ENCODE measurements at regions not wholly inside any gene's neighbourhood (a gene's known extent, or its start where the extent isn't known, plus 50 kb on each side); places are given as distances from the start of the nearest gene placed in this dataset.
"Not testable (repeated sequence)": the region's sequence is repeated elsewhere in the genome, so short reads cannot be mapped to it uniquely, and the experiment has no call there.

DNA sequence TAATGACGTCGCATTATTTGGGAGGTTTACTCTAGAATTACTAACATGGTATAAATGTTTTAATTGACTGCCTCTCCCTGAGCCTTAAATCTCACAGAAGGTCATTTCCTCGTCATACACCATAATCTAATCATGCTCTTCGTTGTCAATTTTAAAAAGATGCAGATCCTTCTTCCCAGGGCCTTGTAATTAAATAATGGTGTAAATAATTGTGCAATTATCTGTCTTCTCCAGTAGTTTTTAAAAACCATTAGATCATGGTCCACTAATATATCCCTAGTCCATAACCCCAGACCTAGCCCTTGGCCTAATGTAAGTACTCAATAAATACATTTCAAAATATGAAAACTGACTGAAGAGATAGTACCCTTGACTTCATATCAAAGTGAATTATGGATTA is 181.5 kb upstream of the GNAI1 start:
- Histone ChIP-seq H3K27me3 (ENCODE audit: control insufficient read depth, insufficient read depth, low read length) (no peaks in the 10 kb centered on the region), H3K36me3 (replicated peaks; ENCODE audit: control insufficient read depth, insufficient read depth, low read length) (no peaks in the 10 kb centered on the region), H3K4me3 (ENCODE audit: insufficient read depth, low read depth, low read length) (no peak overlapping the region)
- no peak for DNase-seq

DNA sequence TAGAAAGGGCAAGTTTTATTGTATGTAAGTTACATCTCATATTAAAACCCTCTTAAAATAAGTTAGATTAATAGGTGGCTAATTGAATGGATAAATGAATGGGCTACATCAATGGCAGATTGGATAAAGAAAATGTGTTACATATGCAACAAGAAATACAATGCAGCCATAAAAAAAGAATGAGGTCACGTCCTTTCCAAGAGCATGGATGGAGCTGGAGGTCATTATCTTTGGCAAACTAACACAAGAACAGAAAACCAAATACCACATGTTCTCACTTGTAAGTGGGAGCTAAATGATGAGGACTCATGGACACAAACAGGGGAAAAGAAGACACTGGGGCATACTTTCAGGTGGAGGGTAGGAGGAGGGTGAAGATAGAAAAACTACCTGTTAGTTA is 182.2 kb upstream of the GNAI1 start:
- DNase-seq: no peak
- H3K4me3 ChIP-seq (ENCODE audit: insufficient read depth, low read depth, low read length): no peak overlapping the region
- no peaks in the 10 kb centered on the region for H3K36me3 ChIP-seq (replicated peaks; ENCODE audit: control insufficient read depth, insufficient read depth, low read length)
- H3K27me3 ChIP-seq (ENCODE audit: control insufficient read depth, insufficient read depth, low read length): no peaks in the 10 kb centered on the region

DNA sequence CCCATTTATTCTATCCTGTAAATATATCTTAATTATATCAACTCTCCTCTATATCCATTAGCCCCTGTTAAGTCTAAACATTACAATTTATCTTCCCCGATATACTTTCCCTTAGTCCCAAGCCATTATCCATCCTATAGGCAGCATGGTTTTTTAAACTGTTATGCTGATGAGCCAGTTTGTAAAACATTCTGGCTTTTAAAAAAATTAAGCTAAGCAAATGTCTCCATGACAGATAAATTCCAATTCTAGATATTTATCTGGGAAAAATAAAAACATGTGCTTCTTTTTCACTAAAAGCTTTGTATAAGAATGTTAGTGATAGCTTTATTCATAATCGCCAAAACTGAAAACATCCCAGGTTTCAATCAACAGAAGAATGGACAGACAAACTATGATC is 183.2 kb upstream of the GNAI1 start:
- H3K27me3 ChIP-seq (ENCODE audit: control insufficient read depth, insufficient read depth, low read length): no peaks in the 10 kb centered on the region
- DNase-seq: no peak

DNA sequence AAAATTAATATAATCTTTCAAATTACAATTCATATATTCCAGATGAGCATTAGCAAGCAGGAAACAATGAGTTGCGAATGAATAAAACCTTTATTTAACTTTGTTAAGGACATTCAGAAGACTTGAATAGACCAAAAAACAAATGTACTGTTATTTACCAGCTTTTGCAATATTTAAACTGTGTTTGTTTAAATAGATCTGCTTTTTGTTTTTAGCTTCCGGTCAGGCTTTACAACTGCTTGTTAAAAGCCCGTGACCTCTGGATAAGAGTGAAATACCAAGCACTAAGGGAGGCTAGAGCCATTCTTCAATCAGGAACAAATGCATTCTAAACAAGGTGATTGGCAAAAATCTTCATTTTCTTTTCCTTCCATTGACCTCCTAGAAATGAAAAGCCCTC is 184.9 kb upstream of the GNAI1 start:
- H3K27me3 ChIP-seq (ENCODE audit: control insufficient read depth, insufficient read depth, low read length): no peaks in the 10 kb centered on the region
- DNase-seq: no peak
- no peaks in the 10 kb centered on the region for H3K36me3 ChIP-seq (replicated peaks; ENCODE audit: control insufficient read depth, insufficient read depth, low read length)
- no peak overlapping the region for H3K4me3 ChIP-seq (ENCODE audit: insufficient read depth, low read depth, low read length)

More for the DNA sequence above, 183.2 kb upstream of the GNAI1 start:
- H3K36me3 ChIP-seq (replicated peaks; ENCODE audit: control insufficient read depth, insufficient read depth, low read length): no peaks in the 10 kb centered on the region
- H3K4me3 ChIP-seq (ENCODE audit: insufficient read depth, low read depth, low read length): no peak overlapping the region

DNA sequence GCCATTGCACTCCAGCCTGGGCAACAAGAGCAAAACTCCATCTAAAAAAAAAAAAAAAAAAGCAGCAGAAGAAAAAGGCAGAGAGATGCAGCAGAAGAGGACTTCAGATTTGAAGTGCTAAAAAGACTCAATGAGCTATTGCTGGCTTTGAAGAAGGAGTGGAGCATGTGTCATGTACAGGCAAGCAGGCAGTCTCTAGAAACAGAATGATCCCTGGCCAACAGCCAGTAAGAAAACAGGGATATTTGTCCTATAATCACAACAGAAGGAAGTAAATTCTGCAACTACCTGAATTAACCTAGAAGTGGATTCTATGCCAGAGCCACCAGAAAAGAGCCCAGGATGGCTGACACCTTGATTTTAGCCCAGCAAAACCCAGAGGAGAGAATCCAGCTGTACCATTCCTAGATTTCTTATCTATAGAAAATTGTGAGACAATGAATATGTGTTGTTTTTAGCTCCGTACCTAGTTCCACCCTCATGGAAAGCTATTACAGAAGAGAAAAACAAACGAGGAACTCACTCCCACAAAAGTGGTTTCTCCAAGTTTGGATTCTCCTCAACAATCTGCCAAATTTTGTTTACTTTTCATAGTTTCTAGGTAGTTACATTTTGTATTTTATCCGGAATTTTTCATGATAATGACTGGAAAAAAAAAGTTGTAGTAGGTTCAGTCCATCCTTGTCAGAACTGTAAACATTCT is 198.2 kb upstream of the GNAI1 start:
- no peaks in the 10 kb centered on the region for H3K36me3 ChIP-seq (replicated peaks; ENCODE audit: control insufficient read depth, insufficient read depth, low read length)
- no peak overlapping the region for H3K4me3 ChIP-seq (ENCODE audit: insufficient read depth, low read depth, low read length)
- no peak for DNase-seq
- no peaks in the 10 kb centered on the region for H3K27me3 ChIP-seq (ENCODE audit: control insufficient read depth, insufficient read depth, low read length)

DNA sequence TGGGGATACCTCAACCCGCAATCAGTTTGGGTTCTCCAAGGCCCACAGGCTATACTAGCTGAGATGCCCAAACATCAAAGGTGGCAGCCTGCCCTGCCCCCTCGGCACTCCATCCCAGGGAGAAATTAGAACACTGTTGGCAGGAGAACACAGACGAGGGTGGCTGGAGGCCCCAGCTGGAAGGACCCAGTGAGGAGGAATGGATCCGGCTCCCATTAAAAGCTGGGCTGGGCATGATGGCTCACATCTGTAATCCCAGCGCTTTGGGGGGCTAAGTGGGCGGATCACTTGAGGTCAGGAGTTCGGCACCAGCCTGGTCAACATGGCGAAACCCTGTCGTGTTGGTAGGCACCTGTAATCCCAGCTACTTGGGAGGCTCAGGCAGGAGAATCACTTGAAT is 199.9 kb upstream of the GNAI1 start:
- DNase-seq: no peak
- no peaks in the 10 kb centered on the region for H3K27me3 ChIP-seq (ENCODE audit: control insufficient read depth, insufficient read depth, low read length)
- no peaks in the 10 kb centered on the region for H3K36me3 ChIP-seq (replicated peaks; ENCODE audit: control insufficient read depth, insufficient read depth, low read length)
- H3K4me3 ChIP-seq (ENCODE audit: insufficient read depth, low read depth, low read length): no peak overlapping the region

DNA sequence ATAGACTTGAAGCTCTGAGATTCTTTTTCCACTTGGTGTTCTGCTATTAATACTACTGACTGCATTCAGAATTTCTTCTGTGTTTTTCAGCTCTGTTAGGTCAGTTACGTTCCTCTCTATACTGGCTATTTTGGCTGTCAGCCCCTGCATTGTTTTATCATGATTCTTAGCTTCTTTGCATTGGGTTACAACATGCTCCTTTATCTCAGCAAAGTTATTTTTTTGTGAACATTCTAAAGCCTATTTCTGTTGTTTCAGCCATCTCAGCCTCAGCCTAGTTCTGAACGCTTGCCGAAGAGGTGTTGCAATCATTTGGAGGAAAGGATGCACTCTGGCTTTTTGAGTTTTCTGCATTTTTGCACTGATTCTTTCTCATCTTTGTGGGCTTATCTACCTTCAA is 201.5 kb upstream of the GNAI1 start:
- no peak for DNase-seq
- no peaks in the 10 kb centered on the region for H3K36me3 ChIP-seq (replicated peaks; ENCODE audit: control insufficient read depth, insufficient read depth, low read length)
- no peak overlapping the region for H3K4me3 ChIP-seq (ENCODE audit: insufficient read depth, low read depth, low read length)
- no peaks in the 10 kb centered on the region for H3K27me3 ChIP-seq (ENCODE audit: control insufficient read depth, insufficient read depth, low read length)

DNA sequence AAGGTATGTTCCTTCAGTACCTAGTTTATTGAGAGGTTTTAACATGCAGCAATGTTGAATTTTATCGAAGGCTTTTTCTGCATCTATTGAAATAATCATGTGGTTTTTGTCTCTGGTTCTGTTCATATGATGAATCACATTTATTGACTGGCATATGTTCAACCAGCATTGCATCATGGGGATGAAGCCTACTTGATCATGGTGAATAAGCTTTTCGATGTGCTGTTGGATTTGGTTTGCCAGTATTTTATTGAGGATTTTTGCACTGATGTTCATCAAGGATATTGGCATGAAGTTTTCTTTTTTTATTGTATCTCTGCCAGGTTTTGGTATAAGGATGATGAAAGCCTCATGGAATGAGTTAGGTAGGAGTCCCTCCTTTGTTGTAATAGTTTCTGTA is 204.0 kb upstream of the GNAI1 start:
- DNase-seq: no peak
- Histone ChIP-seq H3K36me3 (replicated peaks; ENCODE audit: control insufficient read depth, insufficient read depth, low read length) (no peaks in the 10 kb centered on the region), H3K4me3 (ENCODE audit: insufficient read depth, low read depth, low read length) (no peak overlapping the region), H3K27me3 (ENCODE audit: control insufficient read depth, insufficient read depth, low read length) (no peaks in the 10 kb centered on the region)

DNA sequence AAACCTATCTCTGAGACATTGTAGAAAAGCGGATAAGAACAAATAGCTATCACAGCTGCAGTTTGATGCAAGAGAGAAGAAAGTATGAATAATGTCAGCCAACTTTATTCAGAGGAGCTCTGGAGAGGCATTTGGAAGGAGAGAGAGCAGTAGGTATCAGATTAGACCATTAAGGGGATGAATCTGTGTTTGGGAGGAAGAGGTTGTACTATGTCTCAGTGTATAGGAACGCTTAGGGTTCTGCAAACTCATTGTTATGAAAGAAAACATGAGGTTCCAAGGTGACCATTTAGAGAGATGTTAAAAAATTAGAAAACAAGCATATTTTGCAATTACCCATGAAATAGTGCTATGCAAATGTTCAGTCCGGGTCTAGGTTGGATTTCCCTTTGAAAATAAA is 207.5 kb upstream of the GNAI1 start:
- no peaks in the 10 kb centered on the region for H3K36me3 ChIP-seq (replicated peaks; ENCODE audit: control insufficient read depth, insufficient read depth, low read length)
- H3K27me3 ChIP-seq (ENCODE audit: control insufficient read depth, insufficient read depth, low read length): no peaks in the 10 kb centered on the region
- no peak overlapping the region for H3K4me3 ChIP-seq (ENCODE audit: insufficient read depth, low read depth, low read length)
- no peak for DNase-seq

DNA sequence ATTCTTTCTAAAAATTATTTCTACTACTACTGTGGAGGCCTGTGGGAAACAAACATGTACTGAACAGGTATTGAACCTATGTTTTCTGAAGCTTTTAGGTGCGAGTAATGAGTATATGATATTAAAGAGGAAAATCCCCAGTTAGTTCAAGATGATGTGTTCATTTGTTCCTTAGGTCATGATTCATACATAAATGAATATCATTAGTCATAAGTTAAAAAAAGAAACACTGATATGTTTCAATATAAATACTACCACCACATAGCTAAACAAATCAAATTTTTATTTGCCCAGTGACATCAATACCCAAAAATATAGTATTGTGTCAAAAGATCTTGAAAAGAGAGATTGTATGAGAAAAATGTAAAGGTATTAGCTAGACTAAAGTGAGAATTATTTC is 210.7 kb upstream of the GNAI1 start:
- no peak for DNase-seq
- Histone ChIP-seq H3K36me3 (replicated peaks; ENCODE audit: control insufficient read depth, insufficient read depth, low read length) (no peaks in the 10 kb centered on the region), H3K27me3 (ENCODE audit: control insufficient read depth, insufficient read depth, low read length) (no peaks in the 10 kb centered on the region), H3K4me3 (ENCODE audit: insufficient read depth, low read depth, low read length) (no peak overlapping the region)

DNA sequence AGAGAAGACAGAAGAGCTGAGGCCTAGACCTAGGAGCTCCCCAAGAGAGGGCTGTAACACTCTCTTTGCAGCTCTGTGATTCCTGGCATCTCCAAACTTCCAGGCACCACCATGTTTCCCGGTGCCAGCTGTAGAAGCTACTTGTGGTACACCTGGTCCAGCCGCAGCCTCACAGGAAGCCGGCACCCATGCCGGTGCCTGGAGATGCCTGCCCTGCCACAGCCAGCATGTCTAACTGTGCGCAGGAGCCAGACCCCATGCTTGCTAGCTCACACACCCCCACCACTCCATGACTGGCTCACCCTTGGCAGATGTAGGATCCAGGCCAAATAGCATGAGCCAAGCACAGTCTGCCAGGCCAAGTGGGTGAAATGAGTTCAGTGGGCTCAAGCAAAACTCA is 211.7 kb upstream of the GNAI1 start:
- Histone ChIP-seq H3K36me3 (replicated peaks; ENCODE audit: control insufficient read depth, insufficient read depth, low read length) (no peaks in the 10 kb centered on the region), H3K4me3 (ENCODE audit: insufficient read depth, low read depth, low read length) (no peak overlapping the region), H3K27me3 (ENCODE audit: control insufficient read depth, insufficient read depth, low read length) (no peaks in the 10 kb centered on the region)
- no peak for DNase-seq

DNA sequence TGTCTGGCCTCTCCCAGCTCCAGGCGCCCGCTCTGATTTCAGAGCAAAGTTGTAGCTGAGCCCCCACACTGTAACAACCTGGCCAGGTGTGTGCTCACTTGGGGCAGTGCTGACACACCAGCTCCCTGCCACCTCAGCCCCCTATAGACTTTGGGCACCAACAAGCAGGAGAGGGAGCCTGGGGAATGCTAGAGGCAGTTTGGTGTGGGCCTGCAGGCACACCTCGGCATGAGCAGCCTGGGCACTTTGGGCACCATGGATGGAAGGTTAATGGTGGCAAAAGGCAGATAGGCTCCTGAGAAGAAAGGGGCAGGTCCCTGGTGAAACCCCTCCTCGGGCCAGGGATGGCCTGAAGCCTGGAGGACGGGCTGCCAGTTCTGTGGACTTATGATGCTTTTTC is 212.7 kb upstream of the GNAI1 start:
- no peak for DNase-seq
- Histone ChIP-seq H3K27me3 (ENCODE audit: control insufficient read depth, insufficient read depth, low read length) (no peaks in the 10 kb centered on the region), H3K36me3 (replicated peaks; ENCODE audit: control insufficient read depth, insufficient read depth, low read length) (no peaks in the 10 kb centered on the region), H3K4me3 (ENCODE audit: insufficient read depth, low read depth, low read length) (no peak overlapping the region)

DNA sequence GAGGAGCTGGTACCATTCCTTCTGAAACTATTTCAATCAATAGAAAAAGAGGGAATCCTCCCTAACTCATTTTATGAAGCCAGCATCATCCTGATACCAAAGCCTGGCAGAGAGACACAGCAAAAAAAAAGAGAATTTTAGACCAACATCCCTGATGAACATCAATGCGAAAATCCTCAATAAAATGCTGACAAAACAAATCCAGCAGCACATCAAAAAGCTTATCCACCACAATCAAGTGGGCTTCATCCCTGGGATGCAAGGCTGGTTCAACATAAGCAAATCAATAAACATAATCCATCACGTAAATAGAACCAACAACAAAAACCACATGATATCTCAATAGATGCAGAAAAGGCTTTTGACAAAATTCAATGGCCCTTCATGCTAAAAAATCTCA is 216.0 kb upstream of the GNAI1 start:
- not testable (repeated sequence) for H3K36me3 ChIP-seq (replicated peaks; ENCODE audit: control insufficient read depth, insufficient read depth, low read length); H3K4me3 ChIP-seq (ENCODE audit: insufficient read depth, low read depth, low read length); DNase-seq; H3K27me3 ChIP-seq (ENCODE audit: control insufficient read depth, insufficient read depth, low read length)

DNA sequence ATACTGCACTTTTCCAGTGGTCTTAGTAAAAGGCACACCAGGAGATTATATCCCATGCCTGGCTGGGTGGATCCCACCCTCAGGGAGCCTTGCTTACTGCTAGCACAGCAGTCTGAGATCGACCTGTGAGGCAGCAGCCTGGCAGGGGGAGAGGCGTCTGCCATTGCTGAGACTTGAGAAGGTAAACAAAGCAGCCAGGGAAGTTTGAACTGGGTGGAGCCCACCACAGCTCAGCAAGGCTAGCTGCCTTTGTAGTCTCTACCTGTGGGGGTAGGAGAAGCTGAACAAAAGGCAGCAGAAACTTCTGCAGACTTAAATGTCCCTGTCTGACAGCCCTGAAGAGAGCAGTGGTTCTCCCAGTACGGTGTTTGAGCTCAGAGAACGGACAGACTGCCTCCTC is 219.3 kb upstream of the GNAI1 start:
- not testable (repeated sequence) for DNase-seq; H3K27me3 ChIP-seq (ENCODE audit: control insufficient read depth, insufficient read depth, low read length); H3K4me3 ChIP-seq (ENCODE audit: insufficient read depth, low read depth, low read length); H3K36me3 ChIP-seq (replicated peaks; ENCODE audit: control insufficient read depth, insufficient read depth, low read length)

DNA sequence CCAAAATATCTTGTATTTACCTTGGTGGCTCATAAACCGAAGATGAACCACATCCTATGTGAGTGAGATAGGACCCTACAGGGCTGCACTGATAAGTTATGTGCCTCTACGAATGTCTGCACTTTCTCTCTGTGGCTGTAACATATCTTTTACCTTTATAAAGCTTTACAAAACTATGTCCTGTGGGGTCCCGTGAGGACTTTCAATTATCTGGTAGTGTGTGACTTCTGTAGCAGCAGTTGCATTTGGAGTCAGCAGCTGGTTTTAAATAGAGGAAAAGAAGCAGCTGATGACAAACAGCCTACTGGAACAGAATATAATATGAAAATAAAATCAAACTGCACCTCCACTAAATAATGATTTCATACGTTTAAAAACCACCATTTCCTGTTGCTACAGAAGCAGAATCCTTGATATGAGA is 222.4 kb upstream of the GNAI1 start:
- no peak for DNase-seq
- Histone ChIP-seq H3K27me3 (ENCODE audit: control insufficient read depth, insufficient read depth, low read length) (no peaks in the 10 kb centered on the region), H3K4me3 (ENCODE audit: insufficient read depth, low read depth, low read length) (no peak overlapping the region), H3K36me3 (replicated peaks; ENCODE audit: control insufficient read depth, insufficient read depth, low read length) (no peaks in the 10 kb centered on the region)

DNA sequence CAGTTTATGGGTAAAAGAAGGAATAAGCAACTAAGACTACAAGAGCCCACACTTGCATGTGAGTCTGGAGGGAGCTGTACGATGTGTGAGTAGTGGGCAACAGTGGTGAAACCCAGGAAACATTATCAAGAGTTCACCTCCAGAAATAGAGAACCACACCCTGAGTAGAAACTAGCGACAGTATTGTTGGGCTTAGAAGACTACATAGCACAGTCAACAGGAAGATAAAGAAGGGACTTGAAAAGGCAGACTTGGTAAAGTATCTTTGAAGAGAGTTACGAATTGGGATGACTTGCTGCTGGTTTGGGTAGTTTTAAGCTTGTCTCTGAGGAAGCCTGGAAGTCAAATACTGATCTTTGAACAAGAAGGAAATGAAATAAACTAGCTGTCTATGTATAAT is 223.2 kb upstream of the GNAI1 start:
- Histone ChIP-seq H3K27me3 (ENCODE audit: control insufficient read depth, insufficient read depth, low read length) (no peaks in the 10 kb centered on the region), H3K4me3 (ENCODE audit: insufficient read depth, low read depth, low read length) (no peak overlapping the region), H3K36me3 (replicated peaks; ENCODE audit: control insufficient read depth, insufficient read depth, low read length) (no peaks in the 10 kb centered on the region)
- DNase-seq: no peak

All from H7 (cell line).